ENCODE measurements at regions not wholly inside any gene's neighbourhood (a gene's known extent, or its start where the extent isn't known, plus 50 kb on each side); places are given as distances from the start of the nearest gene placed in this dataset.

DNA sequence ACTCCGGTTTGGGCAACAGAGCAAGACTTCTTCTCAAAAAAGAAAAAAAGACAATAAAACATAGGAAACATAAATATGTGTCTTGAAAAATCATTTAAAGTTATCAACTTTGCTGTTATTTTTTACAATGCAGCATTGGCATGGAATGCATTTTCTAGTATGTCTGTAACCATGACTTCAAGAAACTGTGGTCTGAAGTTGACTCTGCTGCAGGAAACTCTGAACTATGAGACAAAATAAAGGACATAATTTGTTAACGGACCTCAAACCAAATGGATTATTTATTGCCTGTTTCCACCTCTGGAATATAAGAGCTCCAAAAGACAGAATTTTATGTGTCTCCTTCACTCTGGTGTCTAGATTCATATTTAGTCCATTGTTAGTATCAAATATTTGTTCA is 79.1 kb downstream of the TRIB2 start:
- no peaks in the 10 kb centered on the region for H3K36me3 ChIP-seq
- no peak overlapping the region for H3K4me3 ChIP-seq
- H3K27ac ChIP-seq, result no peak overlapping the region
- DNase-seq (ENCODE audit: low read depth in 1 of 2, low spot score in 1 of 2), result no peak
- H3K27me3 ChIP-seq, result no peaks in the 10 kb centered on the region
- H3K9me3 ChIP-seq (ENCODE audit: low read depth), result no peaks in the 10 kb centered on the region
- TF ChIP-seq, protein P1, sequence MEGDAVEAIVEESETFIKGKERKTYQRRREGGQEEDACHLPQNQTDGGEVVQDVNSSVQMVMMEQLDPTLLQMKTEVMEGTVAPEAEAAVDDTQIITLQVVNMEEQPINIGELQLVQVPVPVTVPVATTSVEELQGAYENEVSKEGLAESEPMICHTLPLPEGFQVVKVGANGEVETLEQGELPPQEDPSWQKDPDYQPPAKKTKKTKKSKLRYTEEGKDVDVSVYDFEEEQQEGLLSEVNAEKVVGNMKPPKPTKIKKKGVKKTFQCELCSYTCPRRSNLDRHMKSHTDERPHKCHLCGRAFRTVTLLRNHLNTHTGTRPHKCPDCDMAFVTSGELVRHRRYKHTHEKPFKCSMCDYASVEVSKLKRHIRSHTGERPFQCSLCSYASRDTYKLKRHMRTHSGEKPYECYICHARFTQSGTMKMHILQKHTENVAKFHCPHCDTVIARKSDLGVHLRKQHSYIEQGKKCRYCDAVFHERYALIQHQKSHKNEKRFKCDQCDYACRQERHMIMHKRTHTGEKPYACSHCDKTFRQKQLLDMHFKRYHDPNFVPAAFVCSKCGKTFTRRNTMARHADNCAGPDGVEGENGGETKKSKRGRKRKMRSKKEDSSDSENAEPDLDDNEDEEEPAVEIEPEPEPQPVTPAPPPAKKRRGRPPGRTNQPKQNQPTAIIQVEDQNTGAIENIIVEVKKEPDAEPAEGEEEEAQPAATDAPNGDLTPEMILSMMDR (IDR thresholded peaks at IDR 0.05; ENCODE audit: low read depth, low read length), result no peak
- H3K4me1 ChIP-seq (ENCODE audit: low read depth), result no peaks in the 10 kb centered on the region

DNA sequence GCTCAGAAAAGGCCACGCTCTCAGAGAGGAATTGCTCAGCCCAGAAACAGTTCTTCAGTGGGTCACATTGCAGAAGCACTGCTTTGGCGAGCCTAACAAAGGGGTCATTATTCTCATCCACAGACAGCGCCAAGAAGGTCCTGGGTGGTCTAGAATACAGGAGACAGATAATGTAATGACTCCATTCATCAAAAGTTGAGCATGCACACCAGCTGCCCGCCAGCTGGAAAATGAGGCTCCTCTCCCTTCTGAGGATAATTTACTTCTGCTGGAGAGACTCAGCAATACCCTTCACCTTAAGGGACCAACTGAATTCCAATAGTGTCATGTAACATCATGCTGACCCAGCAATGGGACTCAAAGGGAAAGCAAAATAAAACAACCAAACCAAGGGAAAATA is 79.9 kb downstream of the TRIB2 start:
- TF ChIP-seq, protein P1 (IDR thresholded peaks at IDR 0.05; ENCODE audit: low read depth, low read length), result no peak
- H3K4me1 ChIP-seq (ENCODE audit: low read depth), result no peaks in the 10 kb centered on the region
- no peaks in the 10 kb centered on the region for H3K36me3 ChIP-seq
- H3K9me3 ChIP-seq (ENCODE audit: low read depth), result no peaks in the 10 kb centered on the region
- DNase-seq (ENCODE audit: low read depth in 1 of 2, low spot score in 1 of 2), result peak in 1 of 2 donors; percentile 71
- H3K27me3 ChIP-seq, result no peaks in the 10 kb centered on the region
- no peak overlapping the region for H3K27ac ChIP-seq
- no peak overlapping the region for H3K4me3 ChIP-seq

DNA sequence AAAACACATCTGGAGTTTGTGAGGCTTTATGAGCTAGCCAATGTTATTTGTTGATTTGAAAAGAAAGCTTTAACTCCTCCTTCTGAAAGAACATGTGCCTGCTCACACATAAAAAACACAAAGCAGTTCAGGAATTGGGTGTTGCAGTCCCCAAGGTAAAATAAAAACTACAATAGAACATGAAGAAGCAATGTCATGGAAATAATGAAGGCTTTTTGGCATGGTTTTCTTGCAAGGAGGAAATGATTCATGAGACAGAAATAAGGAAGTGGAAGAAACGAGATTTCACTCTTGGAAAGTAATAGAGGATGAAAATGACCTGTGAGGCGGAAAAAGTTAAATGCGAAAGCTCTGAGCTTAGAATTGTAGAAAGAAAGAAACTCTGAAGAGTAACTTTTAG is 81.1 kb downstream of the TRIB2 start:
- Histone ChIP-seq H3K9me3 (ENCODE audit: low read depth) (no peaks in the 10 kb centered on the region), H3K4me3 (no peak overlapping the region), H3K27ac (no peak overlapping the region), H3K27me3 (no peaks in the 10 kb centered on the region), H3K4me1 (ENCODE audit: low read depth) (no peaks in the 10 kb centered on the region), H3K36me3 (no peaks in the 10 kb centered on the region)
- TF ChIP-seq, protein P1 (IDR thresholded peaks at IDR 0.05; ENCODE audit: low read depth, low read length), result no peak
- DNase-seq (ENCODE audit: low read depth in 1 of 2, low spot score in 1 of 2), result peak in 1 of 2 donors; percentile 88

DNA sequence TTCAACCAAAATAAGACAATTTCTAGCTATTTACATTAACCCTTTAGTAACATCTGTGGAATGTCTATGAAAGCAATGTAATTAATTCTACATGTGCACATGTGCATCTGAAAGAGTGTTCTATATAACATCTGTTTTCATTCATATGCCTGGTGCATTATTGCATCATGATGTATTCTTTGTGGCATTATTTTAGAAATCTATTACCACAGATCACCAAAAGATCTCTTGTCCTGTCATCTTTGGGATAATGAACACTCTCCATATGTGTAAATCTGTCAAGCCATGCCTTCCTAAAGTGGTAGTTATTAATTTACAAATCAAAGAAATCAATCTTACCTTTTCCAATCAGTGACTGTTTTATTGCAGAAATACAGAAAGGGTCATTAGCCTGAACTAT is 86.9 kb downstream of the TRIB2 start:
- no peaks in the 10 kb centered on the region for H3K9me3 ChIP-seq (ENCODE audit: low read depth)
- no peak overlapping the region for H3K4me3 ChIP-seq
- H3K27me3 ChIP-seq, result no peaks in the 10 kb centered on the region
- no peaks in the 10 kb centered on the region for H3K4me1 ChIP-seq (ENCODE audit: low read depth)
- TF ChIP-seq, protein P1 (IDR thresholded peaks at IDR 0.05; ENCODE audit: low read depth, low read length), result no peak
- H3K27ac ChIP-seq, result no peak overlapping the region
- H3K36me3 ChIP-seq, result no peaks in the 10 kb centered on the region
- DNase-seq (ENCODE audit: low read depth in 1 of 2, low spot score in 1 of 2), result no peak

DNA sequence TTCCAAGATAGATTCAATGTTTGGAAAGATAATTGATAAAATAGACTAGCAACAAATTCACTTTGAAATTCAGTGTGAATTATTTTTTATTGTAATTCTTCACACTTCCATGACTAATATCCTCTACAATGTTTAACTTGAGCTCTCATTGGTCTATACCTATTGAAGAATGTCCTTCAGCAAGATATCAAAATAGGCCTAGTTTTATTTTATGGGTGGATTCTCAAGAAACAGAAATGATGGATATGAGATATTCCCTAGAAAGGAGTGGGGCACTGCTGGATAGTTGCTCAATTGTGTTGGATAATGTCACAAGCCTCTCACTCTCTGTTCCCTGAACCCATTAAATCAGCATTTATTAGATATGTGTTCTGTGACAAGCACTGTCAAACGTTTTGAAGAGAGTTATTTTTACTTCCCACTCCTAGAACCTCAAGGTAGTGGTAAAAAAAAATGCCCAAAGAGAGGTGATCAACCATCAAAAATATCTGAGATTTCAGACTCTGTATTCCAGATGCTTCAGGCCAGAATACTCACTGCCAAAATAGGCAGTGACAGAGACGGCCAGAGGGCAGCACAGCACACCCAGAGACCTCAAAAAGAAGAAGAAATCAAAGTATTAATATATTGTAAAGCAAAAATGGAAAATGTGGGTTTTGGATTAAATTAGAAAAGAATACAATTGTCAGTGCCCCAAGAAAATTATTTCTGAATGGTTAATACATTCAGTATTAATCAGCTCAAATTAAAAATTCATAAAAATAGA is 87.5 kb downstream of the TRIB2 start:
- Histone ChIP-seq H3K9me3 (ENCODE audit: low read depth) (no peaks in the 10 kb centered on the region), H3K4me3 (no peak overlapping the region), H3K27me3 (no peaks in the 10 kb centered on the region), H3K4me1 (ENCODE audit: low read depth) (no peaks in the 10 kb centered on the region), H3K27ac (no peak overlapping the region), H3K36me3 (no peaks in the 10 kb centered on the region)
- TF ChIP-seq, protein P1 (IDR thresholded peaks at IDR 0.05; ENCODE audit: low read depth, low read length), result no peak
- DNase-seq (ENCODE audit: low read depth in 1 of 2, low spot score in 1 of 2), result no peak

All from cardiac muscle cell (in vitro differentiated cells and primary cell).